ENCODE measurements at regions not wholly inside any gene's neighbourhood (a gene's known extent, or its start where the extent isn't known, plus 50 kb on each side); places are given as distances from the start of the nearest gene placed in this dataset.

DNA sequence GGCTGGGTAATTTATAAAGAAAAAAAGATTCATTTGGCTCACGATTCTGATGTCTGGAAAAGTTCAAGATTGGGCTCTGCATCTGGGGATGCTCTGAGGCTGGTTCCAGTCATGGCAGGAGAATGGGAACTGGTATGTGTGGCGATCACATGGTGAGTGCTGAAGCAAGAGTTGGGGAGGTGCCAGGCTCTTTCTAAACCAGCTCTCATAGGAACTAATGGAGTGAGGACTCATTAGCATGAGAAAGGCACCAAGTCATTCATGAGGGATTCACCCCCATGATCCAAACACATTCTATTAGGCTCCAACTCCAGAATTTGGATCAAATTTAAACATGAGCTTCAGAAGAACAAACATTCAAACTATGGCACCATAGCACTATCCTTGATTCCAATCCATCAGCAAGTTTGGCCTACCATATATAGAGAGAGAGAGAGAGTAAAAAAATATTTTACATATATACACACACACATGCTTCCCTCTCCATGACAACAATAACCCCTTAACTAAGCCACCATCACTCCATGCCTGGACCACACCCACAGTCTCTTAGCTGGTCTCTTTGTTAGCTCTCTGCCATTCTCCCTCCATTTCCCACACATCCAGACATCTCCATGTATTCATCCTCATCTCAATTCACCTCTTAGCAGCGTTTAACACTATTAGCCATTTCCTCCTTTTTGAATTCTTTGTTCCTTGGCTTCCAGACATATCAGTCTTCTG is 57.9 kb downstream of the NPY start:
- no peaks in the 10 kb centered on the region for H3K9me1 ChIP-seq (ENCODE audit: control insufficient read depth, extremely low read depth, insufficient read depth, low read length)
- no peaks in the 10 kb centered on the region for H4K20me1 ChIP-seq (ENCODE audit: control insufficient read depth, extremely low read depth, insufficient read depth, low read length)
- dilution Hi-C loops (cut with MboI; ENCODE audit: extremely low pct_ligation_motif_present, low sequenced_read_pairs), result no loop called here
- no peaks in the 10 kb centered on the region for H3K9me3 ChIP-seq (ENCODE audit: control insufficient read depth, low read depth, low read length)
- H3K4me3 ChIP-seq (ENCODE audit: control insufficient read depth in 2 of 3, extremely low read depth in 1 of 3, insufficient read depth in 2 of 3, low read depth in 1 of 3, low read length in 3 of 3), result no peak overlapping the region
- no peaks in the 10 kb centered on the region for H3K79me2 ChIP-seq (ENCODE audit: control insufficient read depth, insufficient read depth, low read length)
- no peak overlapping the region for H3K9ac ChIP-seq (ENCODE audit: control insufficient read depth, extremely low read depth, insufficient read depth, low read length)
- H3K27me3 ChIP-seq (ENCODE audit: control insufficient read depth, extremely low read depth, insufficient read depth, low read length), result peaks cover 4% of the 10 kb centered on the region
- TF ChIP-seq EZH2 (IDR thresholded peaks at IDR 0.05; ENCODE audit: low read length), result no peak
- TF ChIP-seq, protein P1, sequence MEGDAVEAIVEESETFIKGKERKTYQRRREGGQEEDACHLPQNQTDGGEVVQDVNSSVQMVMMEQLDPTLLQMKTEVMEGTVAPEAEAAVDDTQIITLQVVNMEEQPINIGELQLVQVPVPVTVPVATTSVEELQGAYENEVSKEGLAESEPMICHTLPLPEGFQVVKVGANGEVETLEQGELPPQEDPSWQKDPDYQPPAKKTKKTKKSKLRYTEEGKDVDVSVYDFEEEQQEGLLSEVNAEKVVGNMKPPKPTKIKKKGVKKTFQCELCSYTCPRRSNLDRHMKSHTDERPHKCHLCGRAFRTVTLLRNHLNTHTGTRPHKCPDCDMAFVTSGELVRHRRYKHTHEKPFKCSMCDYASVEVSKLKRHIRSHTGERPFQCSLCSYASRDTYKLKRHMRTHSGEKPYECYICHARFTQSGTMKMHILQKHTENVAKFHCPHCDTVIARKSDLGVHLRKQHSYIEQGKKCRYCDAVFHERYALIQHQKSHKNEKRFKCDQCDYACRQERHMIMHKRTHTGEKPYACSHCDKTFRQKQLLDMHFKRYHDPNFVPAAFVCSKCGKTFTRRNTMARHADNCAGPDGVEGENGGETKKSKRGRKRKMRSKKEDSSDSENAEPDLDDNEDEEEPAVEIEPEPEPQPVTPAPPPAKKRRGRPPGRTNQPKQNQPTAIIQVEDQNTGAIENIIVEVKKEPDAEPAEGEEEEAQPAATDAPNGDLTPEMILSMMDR (optimal IDR thresholded peaks at IDR 0.05 in 1 of 3, IDR thresholded peaks at IDR 0.05 in 1 of 3, conservative IDR thresholded peaks at IDR 0.05 in 1 of 3; ENCODE audit: extremely low read depth in 1 of 3, insufficient read depth in 2 of 3, low read length in 3 of 3), result no peak
- H3K4me2 ChIP-seq (ENCODE audit: control insufficient read depth, extremely low read depth, insufficient read depth, low read depth, low read length), result no peak overlapping the region
- H3K27ac ChIP-seq (ENCODE audit: control insufficient read depth, insufficient read depth, low read length), result no peak overlapping the region
- H3K36me3 ChIP-seq (ENCODE audit: control insufficient read depth in 2 of 2, extremely low read depth in 1 of 2, insufficient read depth in 2 of 2, low read length in 2 of 2), result no peaks in the 10 kb centered on the region
- FAIRE-seq (no peak), DNase-seq (ENCODE audit: low read depth, low spot score) (no peak)
- no peak overlapping the region for H2AFZ ChIP-seq (ENCODE audit: control insufficient read depth, low read length)
- H3K4me1 ChIP-seq (ENCODE audit: control insufficient read depth, extremely low read depth, insufficient read depth, low read length), result no peaks in the 10 kb centered on the region

DNA sequence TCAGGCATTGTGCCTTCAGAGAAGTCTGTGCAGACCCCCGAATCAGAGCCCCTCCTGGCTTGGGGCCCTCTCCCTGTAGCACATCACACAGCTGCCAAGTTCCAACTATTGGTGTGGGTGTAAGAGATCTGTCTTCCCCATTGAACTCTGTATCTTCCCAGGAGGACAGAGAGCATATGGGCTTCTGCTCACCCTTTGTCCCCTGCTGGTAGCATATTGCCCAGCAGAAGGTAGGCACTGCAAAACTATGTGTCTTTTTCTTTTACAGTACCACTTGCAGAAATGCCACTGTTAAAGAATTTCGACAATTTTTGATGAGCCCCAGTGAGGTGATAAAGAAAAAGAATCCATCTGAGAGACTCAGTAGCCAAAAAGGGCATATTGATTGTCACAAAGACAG is 59.6 kb downstream of the NPY start:
- Histone ChIP-seq H3K4me2 (ENCODE audit: control insufficient read depth, extremely low read depth, insufficient read depth, low read depth, low read length) (no peak overlapping the region), H3K27me3 (ENCODE audit: control insufficient read depth, extremely low read depth, insufficient read depth, low read length) (peaks cover 4% of the 10 kb centered on the region), H3K4me1 (ENCODE audit: control insufficient read depth, extremely low read depth, insufficient read depth, low read length) (no peaks in the 10 kb centered on the region), H3K9me1 (ENCODE audit: control insufficient read depth, extremely low read depth, insufficient read depth, low read length) (no peaks in the 10 kb centered on the region), H2AFZ (ENCODE audit: control insufficient read depth, low read length) (no peak overlapping the region), H3K4me3 (ENCODE audit: control insufficient read depth in 2 of 3, extremely low read depth in 1 of 3, insufficient read depth in 2 of 3, low read depth in 1 of 3, low read length in 3 of 3) (no peak overlapping the region), H3K79me2 (ENCODE audit: control insufficient read depth, insufficient read depth, low read length) (no peaks in the 10 kb centered on the region), H4K20me1 (ENCODE audit: control insufficient read depth, extremely low read depth, insufficient read depth, low read length) (no peaks in the 10 kb centered on the region), H3K36me3 (ENCODE audit: control insufficient read depth in 2 of 2, extremely low read depth in 1 of 2, insufficient read depth in 2 of 2, low read length in 2 of 2) (no peaks in the 10 kb centered on the region), H3K9me3 (ENCODE audit: control insufficient read depth, low read depth, low read length) (no peaks in the 10 kb centered on the region), H3K9ac (ENCODE audit: control insufficient read depth, extremely low read depth, insufficient read depth, low read length) (no peak overlapping the region), H3K27ac (ENCODE audit: control insufficient read depth, insufficient read depth, low read length) (no peak overlapping the region)
- no peak for TF ChIP-seq EZH2 (IDR thresholded peaks at IDR 0.05; ENCODE audit: low read length)
- TF ChIP-seq, protein P1 (optimal IDR thresholded peaks at IDR 0.05 in 1 of 3, IDR thresholded peaks at IDR 0.05 in 1 of 3, conservative IDR thresholded peaks at IDR 0.05 in 1 of 3; ENCODE audit: extremely low read depth in 1 of 3, insufficient read depth in 2 of 3, low read length in 3 of 3), result no peak
- dilution Hi-C loops (cut with MboI; ENCODE audit: extremely low pct_ligation_motif_present, low sequenced_read_pairs), result no loop called here
- FAIRE-seq (no peak), DNase-seq (ENCODE audit: low read depth, low spot score) (no peak)

Measured in keratinocyte (primary cell).